IMR-90 (cell line): ENCODE measurements at regions not wholly inside any gene's neighbourhood (a gene's known extent, or its start where the extent isn't known, plus 50 kb on each side); places are given as distances from the start of the nearest gene placed in this dataset.

Source experiments
- ATAC-seq: fragments of 200-7000 bp; cut with Tn5 transposase; 2 replicates; pipeline ENCODE4 v1.9.1; 2020; ENCODE audit warnings: low read depth, mild to moderate bottlenecking, moderate library complexity
- BruUV-seq: library from RNA; stranded (reverse); fragments of 400-500 nt; replicated peaks from 2 replicates; lab custom pipeline; 2021; lab: Mats Ljungman, UMichigan
- CTCF ChIA-PET: fragments of 300-600 bp; formaldehyde crosslinking; extraction: SDS; loops from one replicate; lab custom pipeline; 2021; ENCODE audit warnings: antibody characterized with exemption; lab: Yijun Ruan, JAX
- POLR2A ChIA-PET: fragments of 300-600 bp; sonication (Branson Sonifier 250); formaldehyde crosslinking; loops from one replicate; lab custom pipeline; 2022; ENCODE audit warnings: antibody characterized with exemption; ENCODE audit not compliant: unreplicated experiment; lab: Charles Lee
- DNase-seq: peaks from one replicate; pipeline ENCODE4 v3.0.0; 2013
- H2AFZ ChIP-seq: replicated peaks from 2 replicates; pipeline ENCODE3; 2013; ENCODE audit warnings: low read length, mild to moderate bottlenecking; ENCODE audit not compliant: poor library complexity
- H2AK5ac ChIP-seq: 2 replicates; pipeline ENCODE4 v1.6.1; 2013; ENCODE audit warnings: low read depth, low read length, inconsistent platforms
- H2AK9ac ChIP-seq: replicated peaks from 2 replicates; pipeline ENCODE3; 2013; ENCODE audit warnings: mild to moderate bottlenecking, low read depth, low read length, moderate library complexity; ENCODE audit not compliant: poor library complexity
- H2BK120ac ChIP-seq: 2 replicates; pipeline ENCODE4 v1.6.1; 2013; ENCODE audit warnings: low read depth, low read length, inconsistent platforms
- H2BK15ac ChIP-seq: 3 replicates; pipeline ENCODE4 v1.6.1; 2013; ENCODE audit warnings: low read depth, low read length, inconsistent platforms
- H2BK20ac ChIP-seq: 2 replicates; pipeline ENCODE4 v1.6.1; 2013; ENCODE audit warnings: low read depth, mild to moderate bottlenecking, inconsistent platforms, low read length, moderate library complexity
- H2BK5ac ChIP-seq: 2 replicates; pipeline ENCODE4 v1.6.1; 2013; ENCODE audit warnings: mild to moderate bottlenecking, low read depth, low read length, inconsistent platforms; ENCODE audit not compliant: poor library complexity, severe bottlenecking
- H3K14ac ChIP-seq: replicated peaks from 2 replicates; pipeline ENCODE4 v1.6.1; 2013; ENCODE audit warnings: low read depth, low read length, inconsistent platforms
- H3K18ac ChIP-seq: 2 replicates; pipeline ENCODE4 v1.6.1; 2013; ENCODE audit warnings: low read depth, low read length, control low read depth
- H3K23ac ChIP-seq: 2 replicates; pipeline ENCODE4 v1.6.1; 2013; ENCODE audit warnings: low read depth, low read length, inconsistent platforms
- H3K27ac ChIP-seq: 2 replicates; pipeline ENCODE4 v1.5.1; 2013; ENCODE audit warnings: mild to moderate bottlenecking, control low read depth, low read length; ENCODE audit not compliant: insufficient read depth
- H3K27me3 ChIP-seq: 2 replicates; pipeline ENCODE4 v1.6.1; 2013; ENCODE audit warnings: low read length; ENCODE audit not compliant: control insufficient read depth, insufficient read depth
- H3K36me3 ChIP-seq: 2 replicates; pipeline ENCODE4 v1.6.1; 2013; ENCODE audit warnings: low read length, mixed read lengths; ENCODE audit not compliant: control insufficient read depth, insufficient read depth
- H3K4ac ChIP-seq: 2 replicates; pipeline ENCODE4 v1.6.1; 2013; ENCODE audit warnings: low read depth, low read length, inconsistent platforms
- H3K4me1 ChIP-seq: 2 replicates; pipeline ENCODE4 v1.6.1; 2013; ENCODE audit warnings: low read length, mixed read lengths; ENCODE audit not compliant: control insufficient read depth, insufficient read depth
- H3K4me2 ChIP-seq: 2 replicates; pipeline ENCODE4 v1.6.1; 2013; ENCODE audit warnings: low read depth, mild to moderate bottlenecking, control low read depth, low read length, moderate library complexity
- H3K4me3 ChIP-seq: 2 replicates; pipeline ENCODE4 v1.5.1; 2013; ENCODE audit warnings: low read depth, mild to moderate bottlenecking, control low read depth, low read length, moderate library complexity; ENCODE audit not compliant: insufficient read depth
- H3K56ac ChIP-seq: 2 replicates; pipeline ENCODE4 v1.6.1; 2013; ENCODE audit warnings: low read length, inconsistent platforms; ENCODE audit not compliant: insufficient read depth; ENCODE audit errors: extremely low read depth
- H3K79me1 ChIP-seq, 2 experiments: 2 replicates each; pipeline ENCODE4 v1.6.1; 2013; ENCODE audit warnings: low read length in 2 of 2, inconsistent platforms in 1 of 2, low read depth in 1 of 2
- H3K9ac ChIP-seq: 2 replicates; pipeline ENCODE4 v1.6.1; 2013; ENCODE audit warnings: low read depth, low read length, control low read depth
- H3K9me1 ChIP-seq: 2 replicates; pipeline ENCODE4 v1.6.1; 2013; ENCODE audit warnings: low read length, inconsistent platforms; ENCODE audit not compliant: insufficient read depth
- H3K9me3 ChIP-seq: 2 replicates; pipeline ENCODE4 v1.6.1; 2013; ENCODE audit warnings: low read length; ENCODE audit not compliant: control insufficient read depth, insufficient read depth
- H4K20me1 ChIP-seq: 2 replicates; pipeline ENCODE4 v1.6.1; 2013; ENCODE audit warnings: low read length, inconsistent platforms; ENCODE audit not compliant: insufficient read depth
- H4K5ac ChIP-seq: 2 replicates; pipeline ENCODE4 v1.6.1; 2013; ENCODE audit warnings: mild to moderate bottlenecking, low read depth, low read length, control low read depth
- H4K8ac ChIP-seq, 2 experiments: 2 replicates each; pipeline ENCODE4 v1.6.1; 2013; ENCODE audit warnings: low read depth in 2 of 2, low read length in 2 of 2, control low read depth in 1 of 2, inconsistent platforms in 1 of 2
- H4K91ac ChIP-seq: 2 replicates; pipeline ENCODE4 v1.6.1; 2013; ENCODE audit warnings: low read depth, low read length, inconsistent platforms; ENCODE audit not compliant: insufficient read depth
- BHLHE40 ChIP-seq: fragments of 150-350 bp; IDR thresholded peaks from 2 replicates; pipeline ENCODE4 v1.6.1; 2016; ENCODE audit warnings: mild to moderate bottlenecking, low read depth, low read length
- CEBPB ChIP-seq: IDR thresholded peaks from 2 replicates; pipeline ENCODE4 v1.6.1; 2012; ENCODE audit warnings: low read depth, low read length, improper control_type of control experiment
- CHD1 ChIP-seq: IDR thresholded peaks from 2 replicates; pipeline ENCODE4 v1.6.1; 2012; ENCODE audit warnings: low read depth, low read length, improper control_type of control experiment
- CTCF ChIP-seq: conservative IDR thresholded peaks from 2 replicates; pipeline ENCODE4 v1.5.1; 2012; ENCODE audit warnings: mild to moderate bottlenecking, low read depth, low read length, improper control_type of control experiment
- ELK1 ChIP-seq: fragments of 150-350 bp; IDR thresholded peaks from 2 replicates; pipeline ENCODE4 v1.6.1; 2016; ENCODE audit warnings: low read depth, mild to moderate bottlenecking, low read length, moderate library complexity, borderline replicate concordance
- FOS ChIP-seq: fragments of 150-350 bp; IDR thresholded peaks from 2 replicates; pipeline ENCODE4 v1.6.1; 2016; ENCODE audit warnings: low read depth, low read length
- MAFK ChIP-seq: IDR thresholded peaks from 2 replicates; pipeline ENCODE4 v1.6.1; 2012; ENCODE audit warnings: low read depth, low read length, improper control_type of control experiment
- MAZ ChIP-seq: IDR thresholded peaks from 2 replicates; pipeline ENCODE4 v1.6.1; 2012; ENCODE audit warnings: low read depth, mild to moderate bottlenecking, low read length, improper control_type of control experiment, moderate library complexity, borderline replicate concordance
- MXI1 ChIP-seq: IDR thresholded peaks from 2 replicates; pipeline ENCODE4 v1.6.1; 2012; ENCODE audit warnings: low read depth, mild to moderate bottlenecking, low read length, moderate library complexity, borderline replicate concordance
- NFE2L2 ChIP-seq: fragments of 150-350 bp; IDR thresholded peaks from 2 replicates; pipeline ENCODE4 v1.6.1; 2016; ENCODE audit warnings: low read depth, mild to moderate bottlenecking, low read length
- RAD21 ChIP-seq: IDR thresholded peaks from 2 replicates; pipeline ENCODE4 v1.6.1; 2012; ENCODE audit warnings: low read length, improper control_type of control experiment
- RCOR1 ChIP-seq: IDR thresholded peaks from 2 replicates; pipeline ENCODE4 v1.6.1; 2012; ENCODE audit warnings: mild to moderate bottlenecking, low read length, improper control_type of control experiment; ENCODE audit not compliant: insufficient replicate concordance
- RFX5 ChIP-seq: IDR thresholded peaks from 2 replicates; pipeline ENCODE4 v1.8.0; 2012; ENCODE audit warnings: low read depth, mild to moderate bottlenecking, low read length, moderate library complexity
- SMC3 ChIP-seq: fragments of 150-350 bp; IDR thresholded peaks from 2 replicates; pipeline ENCODE4 v1.6.1; 2016; ENCODE audit warnings: low read depth, mild to moderate bottlenecking, antibody characterized with exemption, low read length, moderate library complexity
- USF2 ChIP-seq: fragments of 150-350 bp; IDR thresholded peaks from 2 replicates; pipeline ENCODE4 v1.6.1; 2017; ENCODE audit warnings: mild to moderate bottlenecking, antibody characterized with exemption, low read length, low read depth
- dilution Hi-C: fragments of 300-500 bp; cut with HindIII; formaldehyde crosslinking; loops from one replicate; pipeline ENCODE4 v1.14.3; 2018; ENCODE audit warnings: low sequenced_read_pairs; ENCODE audit not compliant: unreplicated experiment
- in situ Hi-C: fragments of 300-500 bp; cut with MboI; formaldehyde crosslinking; loops from 3 replicates; pipeline ENCODE4 v1.14.3; 2019; ENCODE audit warnings: low sequenced_read_pairs, inconsistent platforms, mixed read lengths
- intact Hi-C: fragments of 100-400 bp; cut with micrococcal nuclease; formaldehyde crosslinking; loops from 2 replicates; pipeline ENCODE4 v1.10.0; 2022

- Histone ChIP-seq H2BK15ac (no peak overlapping the region), H3K4me3 (no peak overlapping the region), H3K23ac (no peak overlapping the region), H3K9me3 (no peaks in the 10 kb centered on the region), H2BK5ac (no peak overlapping the region), H3K36me3 (no peaks in the 10 kb centered on the region), H3K27ac (no peak overlapping the region), H3K56ac (no peak overlapping the region), H2BK120ac (no peak overlapping the region), H2BK20ac (no peak overlapping the region), H3K18ac (no peak overlapping the region), H4K8ac (no peak overlapping the region), H3K27me3 (no peaks in the 10 kb centered on the region), H3K9ac (no peak overlapping the region), H4K5ac (no peak overlapping the region), H3K9me1 (peaks cover 2% of the 10 kb centered on the region; the same call in 1 of the 2 replicates), H3K14ac (no peak overlapping the region), H2AK5ac (no peak overlapping the region), H3K4me1 (peaks cover 10% of the 10 kb centered on the region), H3K4ac (no peak overlapping the region; the same call in 1 of the 2 replicates), H3K79me1 (no peaks in the 10 kb centered on the region), H2AK9ac (no peak overlapping the region), H2AFZ (no peak overlapping the region), H4K20me1 (no peaks in the 10 kb centered on the region), H4K91ac (no peak overlapping the region), H3K4me2 (no peak overlapping the region)
- intact Hi-C loops: no loop called here
- ATAC-seq (no peak), DNase-seq (no peak)
- in situ Hi-C loops: no loop called here
- ChIA-PET CTCF (no interaction called here), POLR2A (no interaction called here)
- no peak for TF ChIP-seq RAD21
- no peak for TF ChIP-seq CEBPB
- no peak for TF ChIP-seq RCOR1
- TF ChIP-seq CTCF: no peak
- no peak for TF ChIP-seq USF2
- no peak for TF ChIP-seq MAZ
- no peak for TF ChIP-seq CHD1
- TF ChIP-seq BHLHE40: no peak
- TF ChIP-seq RFX5: no peak
- TF ChIP-seq ELK1: no peak
- TF ChIP-seq FOS: no peak
- no peak for TF ChIP-seq MXI1
- TF ChIP-seq MAFK: no peak
- TF ChIP-seq NFE2L2: no peak
- TF ChIP-seq SMC3: no peak
- BruUV-seq: no TSS peak
- dilution Hi-C loops: no loop called here
Observed at GRCh38 chr2:160914217-160914616, 246.0 kb upstream of the TANK start.
